H9 (cell line): ENCODE measurements at regions not wholly inside any gene's neighbourhood (a gene's known extent, or its start where the extent isn't known, plus 50 kb on each side); places are given as distances from the start of the nearest gene placed in this dataset.

ENCODE experiments used
- DNase-seq: peaks from one replicate; pipeline ENCODE4 v3.0.0-alpha.2; 2017
- H2AFZ ChIP-seq: one replicate; pipeline ENCODE4 v1.6.1; 2013; ENCODE audit warnings: mild to moderate bottlenecking, low read length, control low read depth, moderate library complexity
- H2AK5ac ChIP-seq: 2 replicates; pipeline ENCODE4 v1.6.1; 2013; ENCODE audit warnings: low read length, control low read depth, mixed read lengths; ENCODE audit not compliant: insufficient read length
- H2BK120ac ChIP-seq: one replicate; pipeline ENCODE4 v1.6.1; 2013; ENCODE audit warnings: low read depth, mild to moderate bottlenecking, low read length, control low read depth, inconsistent platforms; ENCODE audit not compliant: poor library complexity, severe bottlenecking
- H2BK12ac ChIP-seq: 2 replicates; pipeline ENCODE4 v1.6.1; 2013; ENCODE audit warnings: low read length, control low read depth, mixed read lengths, low read depth; ENCODE audit not compliant: insufficient read length
- H2BK15ac ChIP-seq: 2 replicates; pipeline ENCODE4 v1.6.1; 2013; ENCODE audit warnings: low read depth, low read length, control low read depth
- H2BK20ac ChIP-seq: one replicate; pipeline ENCODE4 v1.6.1; 2013; ENCODE audit warnings: low read depth, mild to moderate bottlenecking, low read length, control low read depth, inconsistent platforms; ENCODE audit not compliant: poor library complexity, severe bottlenecking
- H2BK5ac ChIP-seq: 2 replicates; pipeline ENCODE4 v1.6.1; 2013; ENCODE audit warnings: low read length, control low read depth, mixed read lengths; ENCODE audit not compliant: insufficient read length
- H3K14ac ChIP-seq: 2 replicates; pipeline ENCODE4 v1.6.1; 2013; ENCODE audit warnings: low read length, control low read depth; ENCODE audit not compliant: insufficient read depth
- H3K18ac ChIP-seq: 2 replicates; pipeline ENCODE4 v1.6.1; 2013; ENCODE audit warnings: low read depth, mild to moderate bottlenecking, mixed read lengths, low read length, control low read depth; ENCODE audit not compliant: insufficient read length
- H3K23ac ChIP-seq: 2 replicates; pipeline ENCODE4 v1.6.1; 2013; ENCODE audit warnings: low read length, control low read depth, mixed read lengths, low read depth; ENCODE audit not compliant: insufficient read length
- H3K23me2 ChIP-seq: 2 replicates; pipeline ENCODE4 v1.6.1; 2013; ENCODE audit warnings: low read depth, mild to moderate bottlenecking, mixed read lengths, low read length, control low read depth; ENCODE audit not compliant: insufficient read length, poor library complexity, severe bottlenecking
- H3K27ac ChIP-seq: 2 replicates; pipeline ENCODE4 v1.5.1; 2013; ENCODE audit warnings: low read length, control low read depth, mixed read lengths, low read depth; ENCODE audit not compliant: insufficient read length
- H3K27me3 ChIP-seq: 2 replicates; pipeline ENCODE4 v1.6.1; 2013; ENCODE audit warnings: low read length, control low read depth, inconsistent platforms; ENCODE audit not compliant: insufficient read depth
- H3K4ac ChIP-seq: 2 replicates; pipeline ENCODE4 v1.6.1; 2013; ENCODE audit warnings: low read depth, mild to moderate bottlenecking, control low read depth, inconsistent platforms, low read length, moderate library complexity
- H3K4me1 ChIP-seq: 2 replicates; pipeline ENCODE4 v1.6.1; 2013; ENCODE audit warnings: low read length, control low read depth, inconsistent platforms; ENCODE audit not compliant: insufficient read depth
- H3K4me2 ChIP-seq: 2 replicates; pipeline ENCODE4 v1.6.1; 2013; ENCODE audit warnings: low read length, control low read depth, mixed read lengths; ENCODE audit not compliant: insufficient read length, insufficient read depth
- H3K56ac ChIP-seq: 2 replicates; pipeline ENCODE4 v1.6.1; 2013; ENCODE audit warnings: low read depth, mild to moderate bottlenecking, mixed read lengths, low read length, control low read depth; ENCODE audit not compliant: insufficient read length
- H3K79me1 ChIP-seq: 2 replicates; pipeline ENCODE4 v1.6.1; 2013; ENCODE audit warnings: low read depth, mild to moderate bottlenecking, moderate library complexity, low read length, control low read depth, inconsistent platforms; ENCODE audit not compliant: insufficient read depth, poor library complexity, severe bottlenecking
- H3K79me2 ChIP-seq: 2 replicates; pipeline ENCODE4 v1.6.1; 2013; ENCODE audit warnings: low read length, control low read depth, inconsistent platforms; ENCODE audit not compliant: insufficient read depth
- H3K9ac ChIP-seq: 2 replicates; pipeline ENCODE4 v1.6.1; 2013; ENCODE audit warnings: low read length, control low read depth, mixed read lengths; ENCODE audit not compliant: insufficient read length; ENCODE audit errors: extremely low read depth
- H3K9me3 ChIP-seq: one replicate; pipeline ENCODE4 v1.6.1; 2013; ENCODE audit warnings: low read depth, low read length, inconsistent platforms; ENCODE audit not compliant: control insufficient read depth
- H3T11ph ChIP-seq: one replicate; pipeline ENCODE4 v1.6.1; 2013; ENCODE audit warnings: mild to moderate bottlenecking, low read length, control low read depth, inconsistent platforms
- H4K20me1 ChIP-seq: one replicate; pipeline ENCODE4 v1.6.1; 2013; ENCODE audit not compliant: control insufficient read depth, insufficient read length, insufficient read depth
- H4K5ac ChIP-seq: 2 replicates; pipeline ENCODE4 v1.6.1; 2013; ENCODE audit warnings: low read depth, mild to moderate bottlenecking, mixed read lengths, low read length, control low read depth; ENCODE audit not compliant: insufficient read length
- H4K8ac ChIP-seq: replicated peaks from 2 replicates; pipeline ENCODE4 v1.6.1; 2013; ENCODE audit warnings: low read length, control low read depth, mixed read lengths, low read depth; ENCODE audit not compliant: insufficient read length
- H4K91ac ChIP-seq: 2 replicates; pipeline ENCODE4 v1.6.1; 2013; ENCODE audit warnings: low read depth, mild to moderate bottlenecking, moderate library complexity, mixed read lengths, low read length, control low read depth; ENCODE audit not compliant: insufficient read length
- H3K27ac Mint-ChIP-seq, 3 experiments: 2 replicates in 2 of 3; 3 replicates in 1 of 3; pipeline ENCODE4 v1.8.0; 2020 to 2021; ENCODE audit warnings: mixed read lengths in 3 of 3, mild to moderate bottlenecking in 1 of 3, moderate library complexity in 1 of 3
- H3K27me3 Mint-ChIP-seq: 2 replicates; pipeline ENCODE4 v1.8.0; 2021; ENCODE audit warnings: low read depth, mild to moderate bottlenecking, moderate library complexity, mixed read lengths
- H3K36me3 Mint-ChIP-seq, 3 experiments: 2 replicates in 2 of 3; 3 replicates in 1 of 3; pipeline ENCODE4 v1.8.0; 2020 to 2021; ENCODE audit warnings: low read depth in 3 of 3, mixed read lengths in 3 of 3; ENCODE audit not compliant: insufficient read depth in 1 of 3
- H3K4me1 Mint-ChIP-seq, 2 experiments: 2 replicates each; pipeline ENCODE4 v1.8.0; 2020; ENCODE audit warnings: mixed read lengths in 2 of 2
- H3K4me3 Mint-ChIP-seq, 2 experiments: 2 replicates in 1 of 2; 3 replicates in 1 of 2; pipeline ENCODE4 v1.8.0; 2020 to 2021; ENCODE audit warnings: mild to moderate bottlenecking in 2 of 2, mixed read lengths in 2 of 2, moderate library complexity in 1 of 2
- H3K9me3 Mint-ChIP-seq, 2 experiments: 2 replicates in 1 of 2; 3 replicates in 1 of 2; pipeline ENCODE4 v1.8.0; 2020; ENCODE audit warnings: mild to moderate bottlenecking in 2 of 2, mixed read lengths in 2 of 2, moderate library complexity in 1 of 2
- WGBS: extraction: QIAGEN DNeasy Blood & Tissue Kit; methylation state at CpG from one replicate; pipeline ENCODE4 v1.1.7; 2013; ENCODE audit warnings: missing lambda C conversion rate, low lambda C conversion rate, mixed read lengths; ENCODE audit not compliant: insufficient read length; ENCODE audit errors: extremely low coverage; 5-methylcytosine and 5-hydroxymethylcytosine counted together
- TF ChIP-seq, protein P1 (sequence below): fragments of 200-600 bp; sonication (generic); conservative IDR thresholded peaks from 3 replicates; pipeline ENCODE4 v1.8.0; 2021; ENCODE audit warnings: antibody characterized with exemption, mild to moderate bottlenecking

DNA sequence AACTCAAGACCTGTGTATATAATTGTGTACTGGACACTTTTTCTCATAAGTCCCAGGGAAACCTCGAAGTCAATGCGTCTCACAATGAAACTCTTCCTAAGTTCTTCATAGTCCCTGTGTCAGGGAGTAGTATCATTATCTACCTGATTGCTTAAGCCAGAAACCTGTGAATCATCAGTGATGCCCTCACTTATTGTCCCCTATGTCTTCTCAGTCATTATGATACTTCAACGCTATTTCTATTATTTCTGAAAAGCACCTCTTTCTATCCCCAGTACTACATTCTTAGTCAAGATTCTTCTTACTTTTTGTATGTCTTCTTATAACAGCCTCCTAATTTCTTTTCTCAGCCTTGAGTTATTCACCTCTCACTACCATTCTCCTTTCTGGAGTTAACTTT, 94.3 kb downstream of the OTUD1 start:
- H3K9ac ChIP-seq: no peak overlapping the region
- H2BK20ac ChIP-seq: no peak overlapping the region
- no peak for DNase-seq
- no peak overlapping the region for H3K27ac Mint-ChIP-seq
- H3K27me3 ChIP-seq: no peaks in the 10 kb centered on the region
- TF ChIP-seq, protein P1, sequence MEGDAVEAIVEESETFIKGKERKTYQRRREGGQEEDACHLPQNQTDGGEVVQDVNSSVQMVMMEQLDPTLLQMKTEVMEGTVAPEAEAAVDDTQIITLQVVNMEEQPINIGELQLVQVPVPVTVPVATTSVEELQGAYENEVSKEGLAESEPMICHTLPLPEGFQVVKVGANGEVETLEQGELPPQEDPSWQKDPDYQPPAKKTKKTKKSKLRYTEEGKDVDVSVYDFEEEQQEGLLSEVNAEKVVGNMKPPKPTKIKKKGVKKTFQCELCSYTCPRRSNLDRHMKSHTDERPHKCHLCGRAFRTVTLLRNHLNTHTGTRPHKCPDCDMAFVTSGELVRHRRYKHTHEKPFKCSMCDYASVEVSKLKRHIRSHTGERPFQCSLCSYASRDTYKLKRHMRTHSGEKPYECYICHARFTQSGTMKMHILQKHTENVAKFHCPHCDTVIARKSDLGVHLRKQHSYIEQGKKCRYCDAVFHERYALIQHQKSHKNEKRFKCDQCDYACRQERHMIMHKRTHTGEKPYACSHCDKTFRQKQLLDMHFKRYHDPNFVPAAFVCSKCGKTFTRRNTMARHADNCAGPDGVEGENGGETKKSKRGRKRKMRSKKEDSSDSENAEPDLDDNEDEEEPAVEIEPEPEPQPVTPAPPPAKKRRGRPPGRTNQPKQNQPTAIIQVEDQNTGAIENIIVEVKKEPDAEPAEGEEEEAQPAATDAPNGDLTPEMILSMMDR: no peak
- H3K18ac ChIP-seq: no peak overlapping the region
- H3K27ac ChIP-seq: no peak overlapping the region
- H3K27me3 Mint-ChIP-seq: no peaks in the 10 kb centered on the region; the same call in 1 of the 2 replicates
- H3K4me3 Mint-ChIP-seq: no peak overlapping the region
- H4K91ac ChIP-seq: no peak overlapping the region
- H4K20me1 ChIP-seq: no peaks in the 10 kb centered on the region
- H4K5ac ChIP-seq: no peak overlapping the region
- no peak overlapping the region for H2AK5ac ChIP-seq
- H3K4me1 ChIP-seq: no peaks in the 10 kb centered on the region
- no peak overlapping the region for H2BK15ac ChIP-seq
- no peak overlapping the region for H3K56ac ChIP-seq
- no peak overlapping the region for H4K8ac ChIP-seq
- H2BK5ac ChIP-seq: no peak overlapping the region
- no peaks in the 10 kb centered on the region for H3K36me3 Mint-ChIP-seq
- no peak overlapping the region for H3K4ac ChIP-seq
- H3K79me1 ChIP-seq: no peaks in the 10 kb centered on the region
- H3K14ac ChIP-seq: no peak overlapping the region
- H3K4me1 Mint-ChIP-seq: no peaks in the 10 kb centered on the region
- H3K9me3 ChIP-seq: no peaks in the 10 kb centered on the region
- no CpG with 5 or more reads among the region's 3 CpGs for WGBS
- H2BK120ac ChIP-seq: no peak overlapping the region
- no peak overlapping the region for H3K23ac ChIP-seq
- H3K23me2 ChIP-seq: no peaks in the 10 kb centered on the region
- no peaks in the 10 kb centered on the region for H3K9me3 Mint-ChIP-seq
- no peak overlapping the region for H3T11ph ChIP-seq
- no peak overlapping the region for H3K4me2 ChIP-seq
- no peaks in the 10 kb centered on the region for H3K79me2 ChIP-seq
- no peak overlapping the region for H2AFZ ChIP-seq
- no peak overlapping the region for H2BK12ac ChIP-seq
